Stomach (tissue), 4 donors: ENCODE measurements at regions not wholly inside any gene's neighbourhood (a gene's known extent, or its start where the extent isn't known, plus 50 kb on each side); places are given as distances from the start of the nearest gene placed in this dataset.

Experiments used
- EP300 ChIP-seq: sonication (generic); formaldehyde crosslinking; IDR thresholded peaks from one replicate; pipeline ENCODE4 v1.6.1; 2017; ENCODE audit warnings: antibody characterized with exemption
- POLR2A ChIP-seq, 4 donors: fragments of 450-650 bp; IDR thresholded peaks; one replicate each; pipeline ENCODE4 v1.6.1; 2016; ENCODE audit warnings: antibody characterized with exemption in 4 of 4, control low read depth in 2 of 4, mild to moderate bottlenecking in 1 of 4, moderate library complexity in 1 of 4
- TF ChIP-seq, protein P1 (sequence below), 7 experiments: fragments of 450-650 bp in 4 of 7; fragments of 200-600 bp in 3 of 7; sonication (generic) in 3 of 7; IDR thresholded peaks; one replicate each; pipeline ENCODE4 v1.5.1; 2016 to 2019; ENCODE audit warnings: antibody characterized with exemption in 7 of 7, control low read depth in 2 of 7, mild to moderate bottlenecking in 1 of 7

DNA sequence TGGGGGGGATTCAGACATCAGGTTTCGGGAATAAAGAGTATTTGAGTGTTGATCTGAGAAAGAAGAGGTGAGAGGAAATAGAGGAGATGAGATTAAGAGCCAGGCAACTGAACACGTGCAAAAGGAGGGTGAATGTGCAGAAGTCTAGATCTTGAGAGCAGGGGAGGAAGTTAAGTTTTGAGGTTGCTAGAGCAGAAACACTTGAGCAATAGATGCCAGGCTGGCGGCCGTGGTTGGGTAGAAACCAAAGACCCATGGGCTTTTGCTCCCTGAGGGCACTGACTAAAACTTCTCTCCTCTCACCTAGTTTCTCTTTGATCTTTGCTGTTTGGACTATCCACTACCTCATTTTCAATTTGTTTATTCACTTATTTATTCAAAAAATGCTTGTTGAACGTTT, 116.0 kb downstream of the CDC42EP3 start:
- TF ChIP-seq, protein P1, sequence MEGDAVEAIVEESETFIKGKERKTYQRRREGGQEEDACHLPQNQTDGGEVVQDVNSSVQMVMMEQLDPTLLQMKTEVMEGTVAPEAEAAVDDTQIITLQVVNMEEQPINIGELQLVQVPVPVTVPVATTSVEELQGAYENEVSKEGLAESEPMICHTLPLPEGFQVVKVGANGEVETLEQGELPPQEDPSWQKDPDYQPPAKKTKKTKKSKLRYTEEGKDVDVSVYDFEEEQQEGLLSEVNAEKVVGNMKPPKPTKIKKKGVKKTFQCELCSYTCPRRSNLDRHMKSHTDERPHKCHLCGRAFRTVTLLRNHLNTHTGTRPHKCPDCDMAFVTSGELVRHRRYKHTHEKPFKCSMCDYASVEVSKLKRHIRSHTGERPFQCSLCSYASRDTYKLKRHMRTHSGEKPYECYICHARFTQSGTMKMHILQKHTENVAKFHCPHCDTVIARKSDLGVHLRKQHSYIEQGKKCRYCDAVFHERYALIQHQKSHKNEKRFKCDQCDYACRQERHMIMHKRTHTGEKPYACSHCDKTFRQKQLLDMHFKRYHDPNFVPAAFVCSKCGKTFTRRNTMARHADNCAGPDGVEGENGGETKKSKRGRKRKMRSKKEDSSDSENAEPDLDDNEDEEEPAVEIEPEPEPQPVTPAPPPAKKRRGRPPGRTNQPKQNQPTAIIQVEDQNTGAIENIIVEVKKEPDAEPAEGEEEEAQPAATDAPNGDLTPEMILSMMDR (IDR thresholded peaks at IDR 0.05) = no peak
- TF ChIP-seq POLR2A (IDR thresholded peaks at IDR 0.05) = no peak
- TF ChIP-seq EP300 = no peak
